Brain microvascular endothelial cell (primary cell): ENCODE measurements at regions not wholly inside any gene's neighbourhood (a gene's known extent, or its start where the extent isn't known, plus 50 kb on each side); places are given as distances from the start of the nearest gene placed in this dataset.
"Not testable (repeated sequence)": the region's sequence is repeated elsewhere in the genome, so short reads cannot be mapped to it uniquely, and the experiment has no call there.

ENCODE experiments used
- DNase-seq: peaks from one replicate; pipeline ENCODE4 v3.0.0-alpha.2; 2020
- H3K27ac ChIP-seq: fragments of 250-450 bp; sonication (Bioruptor Pico); 2 replicates; pipeline ENCODE4 v1.5.1; 2020; ENCODE audit warnings: mild to moderate bottlenecking, moderate library complexity
- H3K27me3 ChIP-seq: fragments of 250-450 bp; sonication (Bioruptor Pico); replicated peaks from 2 replicates; pipeline ENCODE4 v1.5.1; 2020; ENCODE audit warnings: mild to moderate bottlenecking
- H3K36me3 ChIP-seq: fragments of 250-450 bp; sonication (Bioruptor Pico); replicated peaks from 2 replicates; pipeline ENCODE4 v1.5.1; 2020; ENCODE audit warnings: mild to moderate bottlenecking
- H3K4me3 ChIP-seq: 2 replicates; pipeline ENCODE4 v1.5.1; 2011; ENCODE audit warnings: low read depth, mild to moderate bottlenecking, control low read depth, low read length, moderate library complexity
- in situ Hi-C: cut with HindIII; loops from 2 replicates; pipeline ENCODE4 v1.10.0; 2017; ENCODE audit warnings: low sequenced_read_pairs, low pct_ligation_motif_present
- TF ChIP-seq, protein P1 (sequence below): IDR thresholded peaks from 2 replicates; pipeline ENCODE4 v1.5.1; 2011; ENCODE audit warnings: low read depth, mild to moderate bottlenecking, moderate library complexity, low read length, control low read depth, inconsistent platforms; ENCODE audit errors: missing control alignments

DNA sequence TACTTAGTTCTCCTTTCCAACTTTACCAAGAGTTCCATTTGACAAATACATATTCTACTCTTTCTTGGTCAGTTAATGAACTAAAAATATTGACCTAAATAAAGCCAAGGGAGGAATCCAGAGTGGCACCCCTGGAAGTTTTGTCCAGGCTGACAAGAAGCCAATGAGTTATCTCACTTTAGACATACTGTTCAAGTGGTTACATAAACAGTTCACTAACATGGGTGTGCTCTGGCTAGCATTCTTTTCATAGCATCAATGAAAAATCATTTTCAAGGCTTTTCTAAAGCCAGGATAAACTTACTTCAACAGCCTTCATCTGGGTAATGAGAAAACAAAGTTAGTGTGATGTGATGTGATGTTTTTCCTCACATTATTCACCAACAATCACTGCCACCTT, 649.4 kb downstream of the TDRD15 start:
- in situ Hi-C loops: no loop called here
- Histone ChIP-seq H3K4me3 (no peak overlapping the region), H3K36me3 (no peaks in the 10 kb centered on the region), H3K27ac (peak overlapping the region; percentile 25), H3K27me3 (no peaks in the 10 kb centered on the region)
- TF ChIP-seq, protein P1, sequence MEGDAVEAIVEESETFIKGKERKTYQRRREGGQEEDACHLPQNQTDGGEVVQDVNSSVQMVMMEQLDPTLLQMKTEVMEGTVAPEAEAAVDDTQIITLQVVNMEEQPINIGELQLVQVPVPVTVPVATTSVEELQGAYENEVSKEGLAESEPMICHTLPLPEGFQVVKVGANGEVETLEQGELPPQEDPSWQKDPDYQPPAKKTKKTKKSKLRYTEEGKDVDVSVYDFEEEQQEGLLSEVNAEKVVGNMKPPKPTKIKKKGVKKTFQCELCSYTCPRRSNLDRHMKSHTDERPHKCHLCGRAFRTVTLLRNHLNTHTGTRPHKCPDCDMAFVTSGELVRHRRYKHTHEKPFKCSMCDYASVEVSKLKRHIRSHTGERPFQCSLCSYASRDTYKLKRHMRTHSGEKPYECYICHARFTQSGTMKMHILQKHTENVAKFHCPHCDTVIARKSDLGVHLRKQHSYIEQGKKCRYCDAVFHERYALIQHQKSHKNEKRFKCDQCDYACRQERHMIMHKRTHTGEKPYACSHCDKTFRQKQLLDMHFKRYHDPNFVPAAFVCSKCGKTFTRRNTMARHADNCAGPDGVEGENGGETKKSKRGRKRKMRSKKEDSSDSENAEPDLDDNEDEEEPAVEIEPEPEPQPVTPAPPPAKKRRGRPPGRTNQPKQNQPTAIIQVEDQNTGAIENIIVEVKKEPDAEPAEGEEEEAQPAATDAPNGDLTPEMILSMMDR: no peak
- DNase-seq: no peak

DNA sequence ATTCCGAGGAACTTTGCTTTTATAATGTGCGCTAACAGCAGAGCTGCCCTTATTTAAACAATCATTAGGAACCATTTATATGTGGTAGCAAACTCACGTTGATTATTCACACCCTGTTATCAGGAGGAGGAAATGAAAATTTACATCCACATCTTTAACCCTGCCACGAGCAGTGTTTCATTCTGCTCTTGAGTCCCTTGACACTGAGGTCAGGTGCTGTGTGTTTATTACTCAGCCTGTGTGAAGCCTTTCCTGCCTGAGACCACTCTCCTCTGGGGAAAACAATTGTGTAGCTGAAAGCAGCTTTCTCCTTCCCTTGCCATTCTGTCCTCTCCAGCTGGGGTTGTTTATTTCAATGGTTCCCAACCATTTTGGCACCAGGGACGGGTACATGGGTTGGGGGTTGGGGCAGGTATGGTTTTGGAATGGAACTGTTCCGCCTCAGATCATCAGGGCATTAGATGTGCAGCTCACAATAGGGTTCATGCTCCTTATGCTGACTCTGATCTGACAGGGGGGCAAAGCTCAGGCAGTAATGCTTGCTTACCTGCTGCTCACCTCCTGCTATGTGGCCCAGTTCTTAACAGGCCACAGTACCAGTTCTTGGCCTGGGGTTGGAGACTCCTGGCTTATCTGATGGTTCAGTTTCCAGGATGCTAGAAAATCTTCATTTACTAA, 651.1 kb downstream of the TDRD15 start:
- H3K27ac ChIP-seq: no peak overlapping the region
- TF ChIP-seq, protein P1: no peak
- H3K36me3 ChIP-seq: no peaks in the 10 kb centered on the region
- in situ Hi-C loops: no loop called here
- H3K27me3 ChIP-seq: no peaks in the 10 kb centered on the region
- DNase-seq: no peak
- H3K4me3 ChIP-seq: no peak overlapping the region

DNA sequence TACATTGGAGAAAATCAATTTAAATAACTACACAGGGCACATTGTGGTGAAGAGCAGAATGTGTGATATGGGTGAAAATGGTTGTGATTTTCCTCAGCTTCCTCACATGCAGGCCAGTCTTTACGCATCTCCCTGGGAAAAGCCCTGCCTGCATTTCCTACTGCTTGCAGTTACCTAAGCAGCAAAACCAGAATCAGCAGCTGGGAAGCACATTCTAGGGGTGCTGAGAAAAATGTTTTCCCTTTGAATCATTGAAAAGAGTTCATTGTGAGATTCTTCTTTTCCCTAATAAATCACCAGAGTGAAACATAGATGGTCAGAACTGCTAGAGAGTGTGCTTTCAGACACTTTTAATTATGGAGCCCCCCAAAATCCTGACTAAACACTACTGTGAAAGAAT, 656.0 kb downstream of the TDRD15 start:
- TF ChIP-seq, protein P1: no peak
- Histone ChIP-seq H3K27me3 (no peaks in the 10 kb centered on the region), H3K27ac (no peak overlapping the region), H3K36me3 (no peaks in the 10 kb centered on the region), H3K4me3 (no peak overlapping the region)
- in situ Hi-C loops: no loop called here
- DNase-seq: no peak

DNA sequence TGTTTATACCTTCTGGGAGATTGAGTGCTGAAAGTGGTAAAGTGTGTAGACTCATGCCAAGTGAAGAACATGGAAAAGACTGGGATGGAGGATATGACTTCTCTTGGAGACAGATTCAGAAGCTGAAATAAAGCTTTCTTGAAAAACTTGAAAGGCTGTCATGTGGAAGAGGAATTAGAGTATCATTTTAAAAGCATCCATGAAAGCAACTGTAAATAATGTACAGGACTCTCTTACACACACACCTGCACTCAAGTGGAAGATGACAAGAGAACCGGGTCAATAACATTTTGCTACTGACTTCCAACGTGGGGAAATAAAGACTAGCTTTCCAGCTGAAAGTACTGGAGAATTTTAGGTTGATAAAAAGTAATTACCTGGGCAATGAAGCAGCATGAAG, 658.2 kb downstream of the TDRD15 start:
- Histone ChIP-seq H3K27ac (no peak overlapping the region), H3K27me3 (no peaks in the 10 kb centered on the region), H3K36me3 (no peaks in the 10 kb centered on the region), H3K4me3 (no peak overlapping the region)
- in situ Hi-C loops: no loop called here
- DNase-seq: no peak
- TF ChIP-seq, protein P1: no peak

DNA sequence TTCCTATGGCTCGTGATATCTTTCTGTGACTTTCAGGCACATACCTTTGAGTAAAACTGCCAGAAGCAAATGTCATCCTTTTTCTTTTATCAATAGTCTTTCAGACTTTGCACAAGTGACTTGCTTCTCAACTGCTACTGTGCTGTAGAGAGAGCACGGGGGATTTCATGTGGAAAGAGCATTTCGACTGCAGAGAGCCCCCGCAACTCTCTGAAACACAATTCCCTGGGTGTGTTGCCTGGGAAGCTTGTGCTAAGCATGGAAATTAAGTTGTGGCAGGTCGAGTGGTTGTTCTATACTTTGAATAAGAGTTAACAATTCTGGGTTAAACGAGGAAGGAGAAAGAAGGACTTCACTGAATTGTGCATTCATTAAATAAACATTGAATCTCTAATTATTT, 659.1 kb downstream of the TDRD15 start:
- Histone ChIP-seq H3K36me3 (no peaks in the 10 kb centered on the region), H3K27ac (no peak overlapping the region), H3K4me3 (no peak overlapping the region), H3K27me3 (no peaks in the 10 kb centered on the region)
- TF ChIP-seq, protein P1: no peak
- DNase-seq: no peak
- in situ Hi-C loops: no loop called here

DNA sequence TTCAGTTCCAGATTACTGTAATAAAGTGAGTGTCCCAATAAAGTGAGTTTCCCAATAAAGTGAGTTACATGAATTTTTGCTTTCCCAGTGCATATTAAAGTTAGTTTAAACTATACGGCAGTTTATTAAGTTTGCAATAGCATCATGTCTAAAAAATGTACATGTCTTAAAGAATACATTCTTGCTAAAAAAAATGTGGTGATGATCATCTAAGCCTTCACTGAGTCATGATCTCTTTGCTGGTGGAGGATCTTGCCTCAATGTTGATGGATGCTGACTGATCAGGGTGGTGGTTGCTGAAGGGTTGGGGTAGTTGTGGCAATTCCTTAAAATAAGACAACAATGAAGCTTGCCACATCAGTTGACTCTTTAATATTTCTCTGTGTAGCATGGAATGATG, 664.2 kb downstream of the TDRD15 start:
- TF ChIP-seq, protein P1: no peak
- Histone ChIP-seq H3K27me3 (no peaks in the 10 kb centered on the region), H3K4me3 (no peak overlapping the region), H3K27ac (no peak overlapping the region), H3K36me3 (no peaks in the 10 kb centered on the region)
- DNase-seq: no peak
- in situ Hi-C loops: no loop called here

DNA sequence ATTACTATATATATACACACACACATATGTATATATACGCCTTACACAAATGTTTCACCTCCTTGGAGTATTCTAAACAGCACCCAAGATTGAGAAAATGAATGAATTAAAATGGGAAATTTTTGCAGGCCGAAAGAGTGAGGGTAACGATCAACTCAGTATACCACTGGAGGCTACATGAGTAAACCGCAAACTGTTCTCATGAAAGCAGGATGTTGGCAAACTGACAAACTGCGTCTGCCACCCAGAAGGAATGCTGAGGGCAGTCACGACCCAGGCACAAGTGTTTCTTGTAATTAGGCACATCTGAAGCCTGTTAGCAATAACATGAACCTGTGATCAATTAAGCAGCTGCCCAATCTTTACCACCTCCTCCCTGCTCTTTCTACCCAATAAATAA, 666.5 kb downstream of the TDRD15 start:
- DNase-seq, H3K4me3 ChIP-seq, H3K36me3 ChIP-seq, H3K27ac ChIP-seq, H3K27me3 ChIP-seq, in situ Hi-C loops: not testable (repeated sequence)
